Dermis blood vessel endothelial cell (primary cell): ENCODE measurements at regions not wholly inside any gene's neighbourhood (a gene's known extent, or its start where the extent isn't known, plus 50 kb on each side); places are given as distances from the start of the nearest gene placed in this dataset.

Source experiments
- DNase-seq: peaks from one replicate; pipeline ENCODE4 v3.0.0; 2010

DNA sequence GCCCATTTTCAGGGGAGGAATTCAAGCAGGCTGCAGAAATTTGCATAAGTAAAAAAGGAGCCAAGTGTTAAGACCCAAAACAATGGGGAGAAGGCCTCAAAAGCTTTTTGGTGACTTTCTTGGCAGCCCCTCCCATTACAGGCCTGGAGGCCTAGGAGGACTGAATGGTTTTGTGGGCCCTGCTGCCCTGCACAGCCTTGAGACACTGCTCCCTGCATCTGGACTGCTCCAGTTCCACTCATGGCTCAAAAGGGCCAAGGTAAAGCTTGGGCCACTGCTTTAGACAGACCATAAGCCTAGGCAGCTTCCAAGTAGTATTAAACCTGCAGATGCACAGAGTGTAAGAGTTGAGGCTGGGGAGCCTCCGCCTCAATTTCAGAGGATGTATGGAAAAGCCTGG, 501.6 kb downstream of the MID1IP1 start:
- DNase-seq, result no peak

GRCh38 chrX:39304746-39305145, 503.5 kb downstream of the MID1IP1 start:
- DNase-seq, result no peak

GRCh38 chrX:39307488-39307887, 506.2 kb downstream of the MID1IP1 start:
- DNase-seq, result peak; percentile 1

GRCh38 chrX:39308126-39308525, 506.9 kb downstream of the MID1IP1 start:
- DNase-seq, result peak; percentile 57

DNA sequence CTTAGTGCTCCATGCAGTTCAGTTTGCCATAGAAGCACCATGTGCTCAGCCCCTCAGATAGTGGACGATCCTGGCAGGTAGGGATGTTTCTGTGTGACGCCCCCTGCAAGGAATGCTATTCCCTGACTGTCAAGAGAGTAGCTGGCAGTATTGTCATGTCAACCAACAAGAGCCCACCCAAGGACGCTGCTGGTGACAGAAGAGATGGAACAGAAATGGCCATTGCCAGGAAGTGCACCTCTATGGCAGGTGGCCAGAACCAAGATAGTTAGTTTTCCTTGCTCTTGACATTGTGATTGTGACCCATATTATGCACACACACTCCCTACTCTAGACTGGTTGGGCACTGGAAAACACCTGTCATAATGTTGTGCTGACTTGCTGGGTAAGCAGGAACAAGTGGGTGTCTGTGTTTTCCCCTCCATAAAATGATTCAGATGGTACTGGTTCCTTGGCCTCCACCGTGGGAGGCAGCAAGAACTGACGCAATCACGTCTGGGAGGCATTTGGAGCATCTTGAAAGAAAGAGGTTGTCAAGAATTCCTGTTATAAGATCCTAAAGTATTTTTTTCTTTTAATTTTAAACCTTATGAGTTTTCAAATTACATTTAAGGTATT, 507.9 kb downstream of the MID1IP1 start:
- DNase-seq, result peak; percentile 85

- DNase-seq, result peak; percentile 88
Observed at GRCh38 chrX:39309721-39310152, 508.5 kb downstream of the MID1IP1 start.

DNA sequence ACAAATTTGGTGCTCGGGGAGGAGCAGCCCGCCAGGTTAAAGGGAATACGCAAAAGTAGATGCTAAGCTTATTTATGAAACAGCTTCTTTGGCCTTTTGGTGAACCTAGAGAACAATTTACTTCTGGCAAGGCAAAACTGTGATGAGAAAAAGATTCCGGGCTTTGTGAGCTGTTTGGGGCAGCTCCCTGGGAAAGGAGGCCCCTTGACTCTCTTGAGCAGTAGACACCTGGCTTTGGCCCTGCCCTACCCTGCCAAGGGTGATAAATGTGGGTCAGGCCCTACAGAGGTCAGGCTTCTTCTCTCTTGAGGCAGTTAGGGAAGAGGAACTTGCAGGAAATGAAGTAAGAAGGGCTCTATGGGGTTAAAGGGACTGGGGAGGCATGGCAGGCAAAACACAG, 509.6 kb downstream of the MID1IP1 start:
- DNase-seq, result peak; percentile 0

- DNase-seq, result no peak
Observed at GRCh38 chrX:39311646-39312045, 510.4 kb downstream of the MID1IP1 start.

DNA sequence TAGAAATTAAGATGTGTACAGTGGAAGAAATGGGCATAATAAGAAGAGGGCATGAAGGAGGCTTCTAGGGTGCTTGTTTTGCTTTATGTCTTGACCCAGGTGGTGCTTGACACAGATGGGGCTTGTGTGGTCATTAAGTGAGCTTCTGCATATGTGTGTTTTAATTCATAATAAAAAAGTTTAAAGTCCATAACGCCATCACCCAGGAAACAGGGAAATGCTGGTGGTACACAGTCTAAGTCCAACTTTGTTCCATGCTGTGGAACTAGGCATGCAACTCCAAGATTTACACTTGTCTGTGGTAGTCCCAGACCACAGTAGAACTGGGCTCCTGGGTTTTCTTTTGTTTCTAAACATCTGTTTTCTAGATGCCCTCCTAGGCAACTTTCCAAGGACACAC, 511.9 kb downstream of the MID1IP1 start:
- no peak for DNase-seq

DNA sequence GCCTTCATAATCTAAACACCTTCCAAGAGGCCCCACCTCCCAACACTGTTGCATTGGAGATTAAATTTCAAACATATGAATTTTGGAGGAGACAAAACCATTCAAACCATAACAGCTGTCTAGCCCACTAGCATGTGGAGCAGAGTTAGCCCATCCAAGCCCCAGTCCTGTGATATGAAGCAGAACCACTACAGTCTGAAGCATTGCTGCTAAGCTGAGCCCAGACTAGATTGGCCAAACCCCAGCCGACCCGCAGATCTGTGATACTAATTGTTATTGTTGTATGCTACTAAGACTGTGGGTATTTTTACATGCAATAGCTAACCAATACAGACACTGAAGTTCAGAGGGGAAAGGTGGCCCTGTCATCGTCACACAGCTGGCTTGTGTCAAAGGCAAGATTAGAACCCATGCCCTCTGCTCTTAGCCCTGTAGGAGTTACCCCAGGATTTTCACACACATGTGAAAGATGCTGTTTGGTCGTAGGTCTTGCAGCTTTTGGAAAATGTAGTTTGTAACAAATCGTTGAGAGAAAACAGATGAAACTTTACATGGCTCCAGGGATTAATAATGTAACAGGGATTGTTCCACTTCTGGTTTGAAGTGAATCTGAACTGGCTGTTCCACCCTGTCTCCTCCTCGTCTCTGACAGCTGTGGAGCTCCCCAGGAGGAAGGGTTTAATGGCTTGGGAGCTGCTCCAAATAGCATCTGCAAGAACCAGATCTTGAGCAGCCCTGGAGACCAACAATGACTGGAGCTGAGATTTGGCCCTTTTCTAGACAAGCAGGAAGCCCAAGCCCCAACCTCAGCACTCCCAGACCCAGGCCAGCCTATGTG, 517.5 kb downstream of the MID1IP1 start:
- no peak for DNase-seq

DNA sequence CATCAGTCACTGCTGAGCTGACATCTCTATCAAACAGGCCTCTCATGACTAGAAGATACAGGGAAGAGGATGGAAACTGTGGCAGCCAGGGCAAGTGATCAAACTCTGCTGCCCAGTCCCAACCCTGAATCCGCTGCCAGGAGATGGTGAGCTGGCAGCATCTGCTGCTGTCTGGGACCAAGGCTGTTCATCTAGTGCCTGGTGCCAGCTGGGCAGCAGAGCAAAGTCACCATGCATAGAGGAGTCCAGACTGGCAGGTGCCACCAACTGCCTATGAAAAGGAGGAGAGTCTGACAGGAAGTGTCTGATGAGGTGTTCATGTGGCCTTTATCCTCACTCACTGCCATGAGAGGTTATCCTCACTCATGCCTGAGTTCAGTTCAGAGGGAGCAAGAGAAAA, 518.9 kb downstream of the MID1IP1 start:
- no peak for DNase-seq

DNA sequence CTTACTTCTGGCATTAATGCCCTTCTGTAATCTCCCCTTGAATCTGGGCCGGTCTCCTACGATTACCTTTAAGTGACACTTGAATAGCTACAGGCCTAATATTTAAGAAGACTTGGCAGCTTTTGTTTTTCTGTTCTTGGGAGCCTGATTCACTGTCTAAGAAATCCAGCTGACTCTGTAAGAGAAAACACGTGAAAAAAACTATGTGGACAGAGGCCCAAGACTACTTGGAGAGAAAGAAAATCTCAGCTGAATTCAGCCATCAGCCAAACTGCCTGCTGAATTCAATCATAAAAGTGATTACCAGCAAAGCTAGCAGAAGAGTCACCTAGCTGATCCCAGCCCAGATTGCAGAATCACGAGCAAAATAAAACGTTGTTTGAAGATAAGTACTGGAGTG, 521.2 kb downstream of the MID1IP1 start:
- no peak for DNase-seq

- DNase-seq, result peak; percentile 12
Observed at GRCh38 chrX:39324233-39324930, 523.1 kb downstream of the MID1IP1 start.

DNA sequence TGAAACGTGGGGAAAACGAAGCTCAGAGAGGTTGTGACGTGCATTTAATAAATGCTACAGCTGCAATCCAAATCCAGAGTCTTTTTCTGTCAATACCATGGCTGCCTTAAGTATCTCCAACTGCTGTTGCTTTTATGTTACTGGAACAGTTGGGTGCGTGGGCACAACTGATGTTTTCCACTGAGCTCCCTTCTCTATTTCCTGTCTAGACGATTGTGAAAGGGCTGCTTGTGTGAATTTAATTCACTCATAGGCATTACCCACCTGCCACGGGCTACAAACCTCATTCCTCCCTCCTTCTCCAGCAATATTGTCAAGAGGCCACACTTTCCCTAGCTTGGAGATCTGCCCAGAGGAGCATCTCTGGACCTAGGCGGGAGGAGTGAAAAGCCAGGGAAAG, 526.0 kb downstream of the MID1IP1 start:
- peak; percentile 13 for DNase-seq

GRCh38 chrX:39327705-39328104, 526.4 kb downstream of the MID1IP1 start:
- DNase-seq, result no peak

DNA sequence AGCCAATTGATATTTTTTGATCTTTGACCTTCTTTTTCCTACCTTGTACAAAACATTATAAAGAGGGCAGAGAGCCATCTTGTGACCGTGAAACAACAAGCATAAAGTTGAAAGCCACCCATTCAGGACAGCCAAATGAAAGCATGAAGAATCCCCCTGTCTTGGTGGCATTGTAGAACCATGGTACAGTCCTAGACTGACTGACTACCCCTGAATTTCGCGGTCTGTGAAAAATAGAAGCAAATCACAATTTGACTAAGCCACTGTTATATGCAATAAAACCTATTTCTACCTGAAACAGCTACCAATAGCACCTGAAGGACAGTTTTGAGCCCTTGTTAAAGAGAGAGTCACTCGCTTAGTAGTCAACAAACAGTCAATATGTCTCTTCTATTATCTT, 527.4 kb downstream of the MID1IP1 start:
- no peak for DNase-seq

DNA sequence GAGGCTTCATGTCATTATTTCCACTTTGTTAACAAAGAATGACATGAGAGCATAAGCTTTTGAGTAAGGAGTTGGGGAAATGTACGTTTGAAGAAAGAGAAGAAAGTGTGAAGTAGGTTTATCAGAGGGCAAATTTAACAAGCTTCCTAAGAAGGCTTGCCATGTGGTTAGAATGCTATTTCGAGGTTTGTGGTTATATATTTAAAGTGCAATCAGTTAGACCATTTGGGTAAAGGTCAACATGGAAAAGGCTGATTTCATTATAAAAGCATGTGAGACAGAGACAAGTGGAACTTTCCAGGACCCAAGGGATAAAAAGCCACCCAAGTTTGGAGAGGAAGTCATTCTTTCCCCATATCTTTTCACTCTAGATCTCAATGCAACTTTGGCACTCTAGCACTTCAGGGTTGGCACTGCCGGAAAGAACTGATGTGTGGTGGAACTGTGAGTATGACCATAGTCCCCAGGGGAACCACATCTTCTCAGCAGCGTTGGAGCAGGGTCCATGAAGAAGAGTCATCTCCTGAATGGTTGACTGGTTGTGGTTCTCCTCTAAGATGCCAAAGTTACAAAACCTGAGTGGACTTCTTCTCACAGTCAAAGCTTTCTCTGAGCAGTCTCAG, 529.9 kb downstream of the MID1IP1 start:
- no peak for DNase-seq

- DNase-seq, result no peak
Observed at GRCh38 chrX:39333451-39333850, 532.2 kb downstream of the MID1IP1 start.

DNA sequence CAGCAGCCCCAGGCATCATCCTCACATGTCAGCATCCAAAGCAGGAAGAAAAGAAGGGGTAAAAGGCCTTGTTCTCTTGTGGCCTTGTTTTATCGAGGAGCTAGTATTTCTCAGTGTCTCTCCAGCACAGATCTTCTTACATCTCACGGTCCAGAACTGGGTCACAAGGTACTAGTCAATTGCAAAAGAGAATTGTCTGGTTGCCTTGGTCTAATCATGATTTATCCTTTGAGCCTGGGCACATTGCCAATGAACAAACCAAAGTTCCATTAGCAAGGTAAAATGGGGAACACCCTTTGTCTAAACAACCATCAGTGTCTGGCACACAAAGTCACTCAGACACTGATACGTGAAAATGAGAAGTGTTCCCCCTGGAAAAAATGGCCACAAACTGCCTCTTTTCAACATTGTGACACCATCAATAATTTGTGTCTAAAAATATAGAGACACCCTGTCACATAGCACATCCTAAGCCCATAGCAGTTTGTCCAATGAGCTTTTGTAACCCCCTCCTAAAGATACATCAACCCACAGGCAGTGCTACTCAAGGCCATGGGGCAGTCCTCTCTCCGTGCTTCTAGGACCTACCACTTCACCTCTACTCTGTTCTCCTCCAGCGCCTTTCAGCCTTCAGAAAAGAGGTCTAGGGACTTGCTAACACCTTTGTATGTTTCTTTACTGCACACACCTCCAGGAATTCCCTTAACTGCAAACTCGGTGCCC, 534.4 kb downstream of the MID1IP1 start:
- no peak for DNase-seq

DNA sequence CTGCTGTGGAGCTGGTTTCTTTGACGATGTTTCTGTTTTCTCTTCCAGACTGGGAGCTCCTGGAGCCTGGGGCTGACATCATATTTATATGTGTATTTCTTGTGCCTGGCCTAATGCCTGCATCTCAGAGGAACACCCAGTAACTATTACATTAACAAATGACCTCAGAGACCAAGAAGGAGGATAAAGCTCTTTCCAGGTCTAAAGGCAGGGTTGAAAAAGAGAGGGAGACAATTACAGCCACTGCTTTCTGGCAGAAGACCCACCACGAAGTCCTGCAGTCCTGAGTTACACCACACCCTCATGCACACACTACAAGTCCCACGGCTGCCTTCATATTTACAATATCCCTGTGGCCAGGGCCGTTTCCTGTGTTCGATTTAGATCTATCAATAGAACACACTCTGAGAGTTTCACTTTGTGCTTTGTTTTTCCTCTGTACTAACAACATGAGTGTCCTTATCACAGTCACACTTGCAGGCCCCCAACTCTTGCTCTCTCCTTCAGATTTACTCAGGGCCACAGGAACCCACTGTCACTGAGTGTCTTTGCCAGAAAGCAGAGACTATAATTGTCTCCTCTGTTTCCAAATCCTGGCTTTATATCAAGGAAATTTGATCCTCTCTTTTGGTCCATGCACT, 535.5 kb downstream of the MID1IP1 start:
- peak; percentile 3 for DNase-seq

GRCh38 chrX:39337451-39337850, 536.2 kb downstream of the MID1IP1 start:
- no peak for DNase-seq

GRCh38 chrX:39338583-39338982, 537.3 kb downstream of the MID1IP1 start:
- no peak for DNase-seq
